ENCODE measurements at regions not wholly inside any gene's neighbourhood (a gene's known extent, or its start where the extent isn't known, plus 50 kb on each side); places are given as distances from the start of the nearest gene placed in this dataset.
"Not testable (repeated sequence)": the region's sequence is repeated elsewhere in the genome, so short reads cannot be mapped to it uniquely, and the experiment has no call there.

- no peaks in the 10 kb centered on the region for H3K4me1 ChIP-seq
- TF ChIP-seq POLR2A (IDR thresholded peaks at IDR 0.05) (no peak), CTCF (IDR thresholded peaks at IDR 0.05) (no peak), POLR2AphosphoS5 (IDR thresholded peaks at IDR 0.05) (no peak)
These were observed 90.4 kb upstream of the RAB40AL start for GRCh38 chrX:102846544-102847236.

GRCh38 chrX:102847362-102847761 is 89.7 kb upstream of the RAB40AL start:
- DNase-seq (ENCODE audit: low spot score in 2 of 2), result no peak
- no peak overlapping the region for H3K4me3 ChIP-seq
- H3K27me3 ChIP-seq, result peaks cover 0 to 26% of the 10 kb centered on the region in 2 donors
- no peaks in the 10 kb centered on the region for H3K4me1 ChIP-seq
- no peaks in the 10 kb centered on the region for H3K36me3 ChIP-seq
- no peak overlapping the region for H3K27ac ChIP-seq
- TF ChIP-seq CTCF (IDR thresholded peaks at IDR 0.05) (no peak), POLR2AphosphoS5 (IDR thresholded peaks at IDR 0.05) (no peak), POLR2A (IDR thresholded peaks at IDR 0.05) (no peak)
- intact Hi-C loops (cut with DNase I; ENCODE audit: low total_unique reads), result no loop called here
- no peaks in the 10 kb centered on the region for H3K9me3 ChIP-seq

More at GRCh38 chrX:102846544-102847236, 90.4 kb upstream of the RAB40AL start:
- no peak overlapping the region for H3K4me3 ChIP-seq
- H3K27ac ChIP-seq, result no peak overlapping the region
- no peak for DNase-seq (ENCODE audit: low spot score in 2 of 2)
- H3K36me3 ChIP-seq, result no peaks in the 10 kb centered on the region
- intact Hi-C loops (cut with DNase I; ENCODE audit: low total_unique reads), result no loop called here
- peaks cover 0 to 29% of the 10 kb centered on the region in 2 donors for H3K27me3 ChIP-seq
- no peaks in the 10 kb centered on the region for H3K9me3 ChIP-seq

DNA sequence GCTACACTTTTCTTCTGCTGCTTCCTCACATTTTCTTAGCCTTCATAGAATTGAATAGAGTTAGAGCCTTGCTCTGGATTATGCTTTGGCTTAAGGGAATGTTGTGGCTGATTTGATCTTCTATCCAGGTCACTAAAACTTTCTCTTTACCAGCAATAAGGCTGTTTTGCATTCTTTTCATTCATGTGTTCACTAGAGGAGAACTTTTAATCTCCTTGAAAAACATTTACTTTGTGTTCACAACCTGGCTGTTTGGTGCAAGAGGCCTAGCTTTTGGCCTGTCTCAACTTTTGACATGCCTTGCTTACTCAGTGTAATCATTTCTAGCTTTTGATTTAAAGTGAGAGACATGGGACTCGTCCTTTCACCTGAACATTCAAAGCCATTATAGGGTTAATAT is 87.7 kb upstream of the RAB40AL start:
- DNase-seq (ENCODE audit: low spot score in 2 of 2), result no peak
- TF ChIP-seq POLR2A (IDR thresholded peaks at IDR 0.05), result no peak
- TF ChIP-seq POLR2AphosphoS5 (IDR thresholded peaks at IDR 0.05), result no peak
- TF ChIP-seq CTCF (IDR thresholded peaks at IDR 0.05), result no peak
- Histone ChIP-seq H3K9me3 (no peaks in the 10 kb centered on the region), H3K36me3 (no peaks in the 10 kb centered on the region), H3K4me1 (no peaks in the 10 kb centered on the region), H3K27ac (no peak overlapping the region), H3K27me3 (peaks cover 0 to 19% of the 10 kb centered on the region in 2 donors), H3K4me3 (no peak overlapping the region)
- intact Hi-C loops (cut with DNase I; ENCODE audit: low total_unique reads), result no loop called here

GRCh38 chrX:102858826-102859549 is 78.1 kb upstream of the RAB40AL start:
- H3K9me3 ChIP-seq; H3K4me3 ChIP-seq; H3K27ac ChIP-seq; DNase-seq (ENCODE audit: low spot score in 2 of 2); H3K36me3 ChIP-seq; H3K4me1 ChIP-seq; intact Hi-C loops (cut with DNase I; ENCODE audit: low total_unique reads): not testable (repeated sequence)
- peaks cover 0 to 18% of the 10 kb centered on the region in 2 donors for H3K27me3 ChIP-seq

DNA sequence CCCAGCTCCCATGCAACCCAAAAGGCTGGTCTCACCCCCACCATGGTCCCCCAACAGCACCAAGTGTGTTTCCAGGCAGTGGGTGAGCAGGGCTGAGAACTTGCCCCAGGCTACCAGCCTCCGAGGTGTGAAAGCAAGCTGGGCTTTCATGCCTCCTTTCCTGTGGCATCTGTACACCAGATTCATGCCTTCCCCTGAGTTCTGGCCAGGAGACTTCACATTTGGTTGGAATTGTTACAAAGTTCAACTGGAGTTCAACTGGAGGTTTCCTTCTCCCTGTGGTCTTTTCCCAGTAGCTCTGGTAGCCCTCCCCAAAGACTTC is 77.6 kb upstream of the RAB40AL start:
- intact Hi-C loops (cut with DNase I; ENCODE audit: low total_unique reads), result no loop called here
- Histone ChIP-seq H3K4me1 (no peaks in the 10 kb centered on the region), H3K27ac (no peak overlapping the region), H3K36me3 (no peaks in the 10 kb centered on the region), H3K27me3 (peaks cover 0 to 18% of the 10 kb centered on the region in 2 donors), H3K4me3 (no peak overlapping the region), H3K9me3 (no peaks in the 10 kb centered on the region)
- DNase-seq (ENCODE audit: low spot score in 2 of 2), result no peak
- no peak for TF ChIP-seq POLR2AphosphoS5 (IDR thresholded peaks at IDR 0.05)
- no peak for TF ChIP-seq CTCF (IDR thresholded peaks at IDR 0.05)
- TF ChIP-seq POLR2A (IDR thresholded peaks at IDR 0.05), result no peak

All from breast epithelium (tissue), 4 donors.